ENCODE measurements at regions not wholly inside any gene's neighbourhood (a gene's known extent, or its start where the extent isn't known, plus 50 kb on each side); places are given as distances from the start of the nearest gene placed in this dataset.

- H3K36me3 ChIP-seq: no peaks in the 10 kb centered on the region
- peaks cover 12% of the 10 kb centered on the region; the same call in 1 of the 2 replicates for H3K4me1 ChIP-seq
- no peaks in the 10 kb centered on the region for H3K9me3 ChIP-seq
- no peak for DNase-seq
- no peak for TF ChIP-seq CTCF (IDR thresholded peaks at IDR 0.05; ENCODE audit: low read depth, low read length)
- no peaks in the 10 kb centered on the region for H3K27me3 ChIP-seq
- H3K4me3 ChIP-seq (ENCODE audit: low read depth, low read length): no peak overlapping the region
Observed at GRCh38 chr13:64938660-64939059, 2291.5 kb downstream of the PCDH9 start.

GRCh38 chr13:64937302-64937701 is 2292.8 kb downstream of the PCDH9 start:
- TF ChIP-seq CTCF (IDR thresholded peaks at IDR 0.05; ENCODE audit: low read depth, low read length): no peak
- Histone ChIP-seq H3K27me3 (no peaks in the 10 kb centered on the region), H3K4me3 (ENCODE audit: low read depth, low read length) (no peak overlapping the region), H3K36me3 (no peaks in the 10 kb centered on the region), H3K4me1 (peaks cover 12% of the 10 kb centered on the region; the same call in 1 of the 2 replicates), H3K9me3 (no peaks in the 10 kb centered on the region)
- DNase-seq: no peak

- TF ChIP-seq CTCF (IDR thresholded peaks at IDR 0.05; ENCODE audit: low read depth, low read length): no peak
- no peaks in the 10 kb centered on the region for H3K27me3 ChIP-seq
- peaks cover 12% of the 10 kb centered on the region; the same call in 1 of the 2 replicates for H3K4me1 ChIP-seq
- no peaks in the 10 kb centered on the region for H3K9me3 ChIP-seq
- no peak overlapping the region for H3K4me3 ChIP-seq (ENCODE audit: low read depth, low read length)
- H3K36me3 ChIP-seq: no peaks in the 10 kb centered on the region
- DNase-seq: no peak
Observed at GRCh38 chr13:64936879-64937278, 2293.3 kb downstream of the PCDH9 start.

- no peaks in the 10 kb centered on the region for H3K9me3 ChIP-seq
- no peaks in the 10 kb centered on the region for H3K36me3 ChIP-seq
- H3K4me3 ChIP-seq (ENCODE audit: low read depth, low read length): no peak overlapping the region
- no peak for TF ChIP-seq CTCF (IDR thresholded peaks at IDR 0.05; ENCODE audit: low read depth, low read length)
- no peak for DNase-seq
- H3K4me1 ChIP-seq: peaks cover 12% of the 10 kb centered on the region; the same call in 1 of the 2 replicates
- H3K27me3 ChIP-seq: no peaks in the 10 kb centered on the region
Observed at GRCh38 chr13:64935441-64935840, 2294.7 kb downstream of the PCDH9 start.

- H3K9me3 ChIP-seq: no peaks in the 10 kb centered on the region
- DNase-seq: no peak
- no peak overlapping the region for H3K4me3 ChIP-seq (ENCODE audit: low read depth, low read length)
- no peaks in the 10 kb centered on the region for H3K36me3 ChIP-seq
- peaks cover 12% of the 10 kb centered on the region; the same call in 1 of the 2 replicates for H3K4me1 ChIP-seq
- H3K27me3 ChIP-seq: no peaks in the 10 kb centered on the region
- no peak for TF ChIP-seq CTCF (IDR thresholded peaks at IDR 0.05; ENCODE audit: low read depth, low read length)
Observed at GRCh38 chr13:64934569-64935362, 2295.4 kb downstream of the PCDH9 start.

GRCh38 chr13:64930636-64931035 is 2299.5 kb downstream of the PCDH9 start:
- Histone ChIP-seq H3K36me3 (no peaks in the 10 kb centered on the region), H3K4me3 (ENCODE audit: low read depth, low read length) (no peak overlapping the region), H3K4me1 (peaks cover 8% of the 10 kb centered on the region; the same call in 1 of the 2 replicates), H3K27me3 (no peaks in the 10 kb centered on the region), H3K9me3 (no peaks in the 10 kb centered on the region)
- no peak for DNase-seq
- TF ChIP-seq CTCF (IDR thresholded peaks at IDR 0.05; ENCODE audit: low read depth, low read length): no peak

All from BE2C (cell line).